ENCODE measurements at regions not wholly inside any gene's neighbourhood (a gene's known extent, or its start where the extent isn't known, plus 50 kb on each side); places are given as distances from the start of the nearest gene placed in this dataset.

- no peak overlapping the region for H3K4me3 ChIP-seq
- H3K27me3 ChIP-seq = no peaks in the 10 kb centered on the region
- TF ChIP-seq EZH2 (IDR thresholded peaks at IDR 0.05; ENCODE audit: borderline replicate concordance) = no peak
- no peak for TF ChIP-seq CTCF (IDR thresholded peaks at IDR 0.05; ENCODE audit: poor library complexity)
- no peak for TF ChIP-seq EZH2phosphoT487 (IDR thresholded peaks at IDR 0.05; ENCODE audit: low read depth, severe bottlenecking, unreplicated experiment)
- H3K79me2 ChIP-seq = no peaks in the 10 kb centered on the region
- H3K27ac ChIP-seq = no peak overlapping the region
- H3K4me1 ChIP-seq (ENCODE audit: insufficient read depth) = peaks cover 20% of the 10 kb centered on the region
- no peaks in the 10 kb centered on the region for H3K36me3 ChIP-seq (replicated peaks; ENCODE audit: insufficient read depth, low read depth)
- H3K9me3 ChIP-seq (ENCODE audit: low read depth) = no peaks in the 10 kb centered on the region
- no peak overlapping the region for H2AFZ ChIP-seq
- 91% methylated on average over 4 of the region's 4 CpGs for WGBS (ENCODE audit: low lambda C conversion rate, missing lambda C conversion rate)
- DNase-seq (ENCODE audit: low spot score) = no peak
- H4K20me1 ChIP-seq (ENCODE audit: insufficient read depth, poor library complexity, severe bottlenecking) = no peaks in the 10 kb centered on the region
- no peaks in the 10 kb centered on the region for H3K9me2 ChIP-seq (replicated peaks; ENCODE audit: insufficient read depth)
- H3K4me2 ChIP-seq = no peak overlapping the region
Measured at GRCh38 chr12:115229517-115229916, 545.5 kb upstream of the TBX3 start.

- Histone ChIP-seq H3K9me2 (replicated peaks; ENCODE audit: insufficient read depth) (no peaks in the 10 kb centered on the region), H3K27ac (no peak overlapping the region), H3K36me3 (replicated peaks; ENCODE audit: insufficient read depth, low read depth) (no peaks in the 10 kb centered on the region), H3K4me3 (no peak overlapping the region), H4K20me1 (ENCODE audit: insufficient read depth, poor library complexity, severe bottlenecking) (no peaks in the 10 kb centered on the region), H3K79me2 (no peaks in the 10 kb centered on the region), H3K4me1 (ENCODE audit: insufficient read depth) (peaks cover 24% of the 10 kb centered on the region), H3K4me2 (no peak overlapping the region), H2AFZ (no peak overlapping the region), H3K9me3 (ENCODE audit: low read depth) (no peaks in the 10 kb centered on the region), H3K27me3 (no peaks in the 10 kb centered on the region)
- TF ChIP-seq CTCF (IDR thresholded peaks at IDR 0.05; ENCODE audit: poor library complexity) (no peak), EZH2phosphoT487 (IDR thresholded peaks at IDR 0.05; ENCODE audit: low read depth, severe bottlenecking, unreplicated experiment) (no peak), EZH2 (IDR thresholded peaks at IDR 0.05; ENCODE audit: borderline replicate concordance) (no peak)
- WGBS (ENCODE audit: low lambda C conversion rate, missing lambda C conversion rate) = 95% methylated on average over 4 of the region's 4 CpGs
- DNase-seq (ENCODE audit: low spot score) = no peak
Measured at GRCh38 chr12:115228434-115228833, 544.5 kb upstream of the TBX3 start.

- no peak overlapping the region for H3K4me2 ChIP-seq
- peak; percentile 80 for DNase-seq (ENCODE audit: low spot score)
- no peak for TF ChIP-seq EZH2 (IDR thresholded peaks at IDR 0.05; ENCODE audit: borderline replicate concordance)
- no peak for TF ChIP-seq EZH2phosphoT487 (IDR thresholded peaks at IDR 0.05; ENCODE audit: low read depth, severe bottlenecking, unreplicated experiment)
- no peak for TF ChIP-seq CTCF (IDR thresholded peaks at IDR 0.05; ENCODE audit: poor library complexity)
- H3K4me3 ChIP-seq = no peak overlapping the region
- 52% methylated on average over 4 of the region's 4 CpGs for WGBS (ENCODE audit: low lambda C conversion rate, missing lambda C conversion rate)
- H3K9me2 ChIP-seq (replicated peaks; ENCODE audit: insufficient read depth) = no peaks in the 10 kb centered on the region
- H2AFZ ChIP-seq = no peak overlapping the region
- H3K79me2 ChIP-seq = no peaks in the 10 kb centered on the region
- no peaks in the 10 kb centered on the region for H3K36me3 ChIP-seq (replicated peaks; ENCODE audit: insufficient read depth, low read depth)
- H4K20me1 ChIP-seq (ENCODE audit: insufficient read depth, poor library complexity, severe bottlenecking) = no peaks in the 10 kb centered on the region
- H3K27me3 ChIP-seq = no peaks in the 10 kb centered on the region
- no peaks in the 10 kb centered on the region for H3K9me3 ChIP-seq (ENCODE audit: low read depth)
- peak overlapping the region; percentile 85 for H3K27ac ChIP-seq
- H3K4me1 ChIP-seq (ENCODE audit: insufficient read depth) = peaks cover 22% of the 10 kb centered on the region
Measured at GRCh38 chr12:115227137-115227615, 543.2 kb upstream of the TBX3 start.

GRCh38 chr12:115225845-115226244 lies 541.9 kb upstream of the TBX3 start:
- no peak for DNase-seq (ENCODE audit: low spot score)
- WGBS (ENCODE audit: low lambda C conversion rate, missing lambda C conversion rate) = 64% methylated on average over 4 of the region's 4 CpGs

More at GRCh38 chr12:115225845-115226244, 541.9 kb upstream of the TBX3 start:
- no peaks in the 10 kb centered on the region for H3K9me3 ChIP-seq (ENCODE audit: low read depth)
- H3K36me3 ChIP-seq (replicated peaks; ENCODE audit: insufficient read depth, low read depth) = no peaks in the 10 kb centered on the region
- H3K79me2 ChIP-seq = no peaks in the 10 kb centered on the region
- H3K9me2 ChIP-seq (replicated peaks; ENCODE audit: insufficient read depth) = no peaks in the 10 kb centered on the region
- no peak overlapping the region for H3K4me2 ChIP-seq
- H3K27ac ChIP-seq = no peak overlapping the region
- H4K20me1 ChIP-seq (ENCODE audit: insufficient read depth, poor library complexity, severe bottlenecking) = no peaks in the 10 kb centered on the region
- H2AFZ ChIP-seq = no peak overlapping the region
- H3K27me3 ChIP-seq = no peaks in the 10 kb centered on the region
- H3K4me3 ChIP-seq = no peak overlapping the region
- no peak for TF ChIP-seq CTCF (IDR thresholded peaks at IDR 0.05; ENCODE audit: poor library complexity)
- no peak for TF ChIP-seq EZH2 (IDR thresholded peaks at IDR 0.05; ENCODE audit: borderline replicate concordance)
- no peak for TF ChIP-seq EZH2phosphoT487 (IDR thresholded peaks at IDR 0.05; ENCODE audit: low read depth, severe bottlenecking, unreplicated experiment)
- peaks cover 22% of the 10 kb centered on the region for H3K4me1 ChIP-seq (ENCODE audit: insufficient read depth)

Data from hepatocyte (in vitro differentiated cells).